IMR-90 (cell line): ENCODE measurements at regions not wholly inside any gene's neighbourhood (a gene's known extent, or its start where the extent isn't known, plus 50 kb on each side); places are given as distances from the start of the nearest gene placed in this dataset.

ENCODE experiments used
- ATAC-seq: fragments of 200-7000 bp; cut with Tn5 transposase; 2 replicates; pipeline ENCODE4 v1.9.1; 2020; ENCODE audit warnings: low read depth, mild to moderate bottlenecking, moderate library complexity
- BruUV-seq: library from RNA; stranded (reverse); fragments of 400-500 nt; replicated peaks from 2 replicates; lab custom pipeline; 2021; lab: Mats Ljungman, UMichigan
- CTCF ChIA-PET: fragments of 300-600 bp; formaldehyde crosslinking; extraction: SDS; loops from one replicate; lab custom pipeline; 2021; ENCODE audit warnings: antibody characterized with exemption; lab: Yijun Ruan, JAX
- POLR2A ChIA-PET: fragments of 300-600 bp; sonication (Branson Sonifier 250); formaldehyde crosslinking; loops from one replicate; lab custom pipeline; 2022; ENCODE audit warnings: antibody characterized with exemption; ENCODE audit not compliant: unreplicated experiment; lab: Charles Lee
- DNase-seq: peaks from one replicate; pipeline ENCODE4 v3.0.0; 2013
- H2AFZ ChIP-seq: replicated peaks from 2 replicates; pipeline ENCODE3; 2013; ENCODE audit warnings: low read length, mild to moderate bottlenecking; ENCODE audit not compliant: poor library complexity
- H2AK5ac ChIP-seq: 2 replicates; pipeline ENCODE4 v1.6.1; 2013; ENCODE audit warnings: low read depth, low read length, inconsistent platforms
- H2AK9ac ChIP-seq: replicated peaks from 2 replicates; pipeline ENCODE3; 2013; ENCODE audit warnings: mild to moderate bottlenecking, low read depth, low read length, moderate library complexity; ENCODE audit not compliant: poor library complexity
- H2BK120ac ChIP-seq: 2 replicates; pipeline ENCODE4 v1.6.1; 2013; ENCODE audit warnings: low read depth, low read length, inconsistent platforms
- H2BK15ac ChIP-seq: 3 replicates; pipeline ENCODE4 v1.6.1; 2013; ENCODE audit warnings: low read depth, low read length, inconsistent platforms
- H2BK20ac ChIP-seq: 2 replicates; pipeline ENCODE4 v1.6.1; 2013; ENCODE audit warnings: low read depth, mild to moderate bottlenecking, inconsistent platforms, low read length, moderate library complexity
- H2BK5ac ChIP-seq: 2 replicates; pipeline ENCODE4 v1.6.1; 2013; ENCODE audit warnings: mild to moderate bottlenecking, low read depth, low read length, inconsistent platforms; ENCODE audit not compliant: poor library complexity, severe bottlenecking
- H3K14ac ChIP-seq: replicated peaks from 2 replicates; pipeline ENCODE4 v1.6.1; 2013; ENCODE audit warnings: low read depth, low read length, inconsistent platforms
- H3K18ac ChIP-seq: 2 replicates; pipeline ENCODE4 v1.6.1; 2013; ENCODE audit warnings: low read depth, low read length, control low read depth
- H3K23ac ChIP-seq: 2 replicates; pipeline ENCODE4 v1.6.1; 2013; ENCODE audit warnings: low read depth, low read length, inconsistent platforms
- H3K27ac ChIP-seq: 2 replicates; pipeline ENCODE4 v1.5.1; 2013; ENCODE audit warnings: mild to moderate bottlenecking, control low read depth, low read length; ENCODE audit not compliant: insufficient read depth
- H3K27me3 ChIP-seq: 2 replicates; pipeline ENCODE4 v1.6.1; 2013; ENCODE audit warnings: low read length; ENCODE audit not compliant: control insufficient read depth, insufficient read depth
- H3K36me3 ChIP-seq: 2 replicates; pipeline ENCODE4 v1.6.1; 2013; ENCODE audit warnings: low read length, mixed read lengths; ENCODE audit not compliant: control insufficient read depth, insufficient read depth
- H3K4ac ChIP-seq: 2 replicates; pipeline ENCODE4 v1.6.1; 2013; ENCODE audit warnings: low read depth, low read length, inconsistent platforms
- H3K4me1 ChIP-seq: 2 replicates; pipeline ENCODE4 v1.6.1; 2013; ENCODE audit warnings: low read length, mixed read lengths; ENCODE audit not compliant: control insufficient read depth, insufficient read depth
- H3K4me2 ChIP-seq: 2 replicates; pipeline ENCODE4 v1.6.1; 2013; ENCODE audit warnings: low read depth, mild to moderate bottlenecking, control low read depth, low read length, moderate library complexity
- H3K4me3 ChIP-seq: 2 replicates; pipeline ENCODE4 v1.5.1; 2013; ENCODE audit warnings: low read depth, mild to moderate bottlenecking, control low read depth, low read length, moderate library complexity; ENCODE audit not compliant: insufficient read depth
- H3K56ac ChIP-seq: 2 replicates; pipeline ENCODE4 v1.6.1; 2013; ENCODE audit warnings: low read length, inconsistent platforms; ENCODE audit not compliant: insufficient read depth; ENCODE audit errors: extremely low read depth
- H3K79me1 ChIP-seq, 2 experiments: 2 replicates each; pipeline ENCODE4 v1.6.1; 2013; ENCODE audit warnings: low read length in 2 of 2, inconsistent platforms in 1 of 2, low read depth in 1 of 2
- H3K9ac ChIP-seq: 2 replicates; pipeline ENCODE4 v1.6.1; 2013; ENCODE audit warnings: low read depth, low read length, control low read depth
- H3K9me1 ChIP-seq: 2 replicates; pipeline ENCODE4 v1.6.1; 2013; ENCODE audit warnings: low read length, inconsistent platforms; ENCODE audit not compliant: insufficient read depth
- H3K9me3 ChIP-seq: 2 replicates; pipeline ENCODE4 v1.6.1; 2013; ENCODE audit warnings: low read length; ENCODE audit not compliant: control insufficient read depth, insufficient read depth
- H4K20me1 ChIP-seq: 2 replicates; pipeline ENCODE4 v1.6.1; 2013; ENCODE audit warnings: low read length, inconsistent platforms; ENCODE audit not compliant: insufficient read depth
- H4K5ac ChIP-seq: 2 replicates; pipeline ENCODE4 v1.6.1; 2013; ENCODE audit warnings: mild to moderate bottlenecking, low read depth, low read length, control low read depth
- H4K8ac ChIP-seq, 2 experiments: 2 replicates each; pipeline ENCODE4 v1.6.1; 2013; ENCODE audit warnings: low read depth in 2 of 2, low read length in 2 of 2, control low read depth in 1 of 2, inconsistent platforms in 1 of 2
- H4K91ac ChIP-seq: 2 replicates; pipeline ENCODE4 v1.6.1; 2013; ENCODE audit warnings: low read depth, low read length, inconsistent platforms; ENCODE audit not compliant: insufficient read depth
- BHLHE40 ChIP-seq: fragments of 150-350 bp; IDR thresholded peaks from 2 replicates; pipeline ENCODE4 v1.6.1; 2016; ENCODE audit warnings: mild to moderate bottlenecking, low read depth, low read length
- CEBPB ChIP-seq: IDR thresholded peaks from 2 replicates; pipeline ENCODE4 v1.6.1; 2012; ENCODE audit warnings: low read depth, low read length, improper control_type of control experiment
- CHD1 ChIP-seq: IDR thresholded peaks from 2 replicates; pipeline ENCODE4 v1.6.1; 2012; ENCODE audit warnings: low read depth, low read length, improper control_type of control experiment
- CTCF ChIP-seq: conservative IDR thresholded peaks from 2 replicates; pipeline ENCODE4 v1.5.1; 2012; ENCODE audit warnings: mild to moderate bottlenecking, low read depth, low read length, improper control_type of control experiment
- ELK1 ChIP-seq: fragments of 150-350 bp; IDR thresholded peaks from 2 replicates; pipeline ENCODE4 v1.6.1; 2016; ENCODE audit warnings: low read depth, mild to moderate bottlenecking, low read length, moderate library complexity, borderline replicate concordance
- FOS ChIP-seq: fragments of 150-350 bp; IDR thresholded peaks from 2 replicates; pipeline ENCODE4 v1.6.1; 2016; ENCODE audit warnings: low read depth, low read length
- MAFK ChIP-seq: IDR thresholded peaks from 2 replicates; pipeline ENCODE4 v1.6.1; 2012; ENCODE audit warnings: low read depth, low read length, improper control_type of control experiment
- MAZ ChIP-seq: IDR thresholded peaks from 2 replicates; pipeline ENCODE4 v1.6.1; 2012; ENCODE audit warnings: low read depth, mild to moderate bottlenecking, low read length, improper control_type of control experiment, moderate library complexity, borderline replicate concordance
- MXI1 ChIP-seq: IDR thresholded peaks from 2 replicates; pipeline ENCODE4 v1.6.1; 2012; ENCODE audit warnings: low read depth, mild to moderate bottlenecking, low read length, moderate library complexity, borderline replicate concordance
- NFE2L2 ChIP-seq: fragments of 150-350 bp; IDR thresholded peaks from 2 replicates; pipeline ENCODE4 v1.6.1; 2016; ENCODE audit warnings: low read depth, mild to moderate bottlenecking, low read length
- POLR2A ChIP-seq: IDR thresholded peaks from 2 replicates; pipeline ENCODE4 v1.6.1; 2012; ENCODE audit warnings: mild to moderate bottlenecking, low read depth, low read length
- RAD21 ChIP-seq: IDR thresholded peaks from 2 replicates; pipeline ENCODE4 v1.6.1; 2012; ENCODE audit warnings: low read length, improper control_type of control experiment
- RCOR1 ChIP-seq: IDR thresholded peaks from 2 replicates; pipeline ENCODE4 v1.6.1; 2012; ENCODE audit warnings: mild to moderate bottlenecking, low read length, improper control_type of control experiment; ENCODE audit not compliant: insufficient replicate concordance
- RFX5 ChIP-seq: IDR thresholded peaks from 2 replicates; pipeline ENCODE4 v1.8.0; 2012; ENCODE audit warnings: low read depth, mild to moderate bottlenecking, low read length, moderate library complexity
- SMC3 ChIP-seq: fragments of 150-350 bp; IDR thresholded peaks from 2 replicates; pipeline ENCODE4 v1.6.1; 2016; ENCODE audit warnings: low read depth, mild to moderate bottlenecking, antibody characterized with exemption, low read length, moderate library complexity
- USF2 ChIP-seq: fragments of 150-350 bp; IDR thresholded peaks from 2 replicates; pipeline ENCODE4 v1.6.1; 2017; ENCODE audit warnings: mild to moderate bottlenecking, antibody characterized with exemption, low read length, low read depth
- WGBS, 2 experiments: methylation state at CpG; one replicate each; pipeline versions ENCODE4 v1.1.5 to v1.1.7; 2013; ENCODE audit warnings: missing lambda C conversion rate in 2 of 2; ENCODE audit not compliant: insufficient read length in 1 of 2; ENCODE audit errors: extremely low coverage in 2 of 2; 5-methylcytosine and 5-hydroxymethylcytosine counted together
- dilution Hi-C: fragments of 300-500 bp; cut with HindIII; formaldehyde crosslinking; loops from one replicate; pipeline ENCODE4 v1.14.3; 2018; ENCODE audit warnings: low sequenced_read_pairs; ENCODE audit not compliant: unreplicated experiment
- in situ Hi-C: fragments of 300-500 bp; cut with MboI; formaldehyde crosslinking; loops from 3 replicates; pipeline ENCODE4 v1.14.3; 2019; ENCODE audit warnings: low sequenced_read_pairs, inconsistent platforms, mixed read lengths
- intact Hi-C: fragments of 100-400 bp; cut with micrococcal nuclease; formaldehyde crosslinking; loops from 2 replicates; pipeline ENCODE4 v1.10.0; 2022

GRCh38 chr3:6315906-6316305 lies 545.0 kb upstream of the GRM7 start:
- H4K8ac ChIP-seq = no peak overlapping the region
- no peaks in the 10 kb centered on the region for H3K79me1 ChIP-seq
- no peak overlapping the region for H4K91ac ChIP-seq
- no peaks in the 10 kb centered on the region for H3K9me1 ChIP-seq
- in situ Hi-C loops = no loop called here
- no peak for TF ChIP-seq FOS
- no peak for TF ChIP-seq BHLHE40
- TF ChIP-seq CEBPB = no peak
- TF ChIP-seq CHD1 = no peak
- TF ChIP-seq ELK1 = no peak
- TF ChIP-seq MXI1 = no peak
- no peak for TF ChIP-seq NFE2L2
- no peak for TF ChIP-seq MAZ
- TF ChIP-seq RAD21 = no peak
- TF ChIP-seq USF2 = no peak
- no peak for TF ChIP-seq CTCF
- TF ChIP-seq RFX5 = no peak
- TF ChIP-seq RCOR1 = no peak
- no peak for TF ChIP-seq MAFK
- no peak for TF ChIP-seq POLR2A
- no peak for TF ChIP-seq SMC3
- no peak overlapping the region for H3K4me3 ChIP-seq
- H3K9me3 ChIP-seq = peaks cover 2% of the 10 kb centered on the region; the same call in 1 of the 2 replicates
- H2AFZ ChIP-seq = no peak overlapping the region
- no peak for DNase-seq
- no peak for ATAC-seq
- no peak overlapping the region for H3K4me2 ChIP-seq
- no peaks in the 10 kb centered on the region for H3K4me1 ChIP-seq
- no peak overlapping the region for H3K23ac ChIP-seq
- H2AK5ac ChIP-seq = no peak overlapping the region
- no CpG with 5 or more reads among the region's 4 CpGs for WGBS, 2 experiments
- H3K4ac ChIP-seq = no peak overlapping the region
- no peak overlapping the region for H2BK15ac ChIP-seq
- H3K56ac ChIP-seq = no peak overlapping the region
- no peak overlapping the region for H3K27ac ChIP-seq
- no peak overlapping the region for H2AK9ac ChIP-seq
- intact Hi-C loops = no loop called here
- ChIA-PET POLR2A (no interaction called here), CTCF (no interaction called here)
- no peak overlapping the region for H2BK20ac ChIP-seq
- no peaks in the 10 kb centered on the region for H3K36me3 ChIP-seq
- no peak overlapping the region for H4K5ac ChIP-seq
- H3K27me3 ChIP-seq = no peaks in the 10 kb centered on the region
- H3K18ac ChIP-seq = no peak overlapping the region
- H4K20me1 ChIP-seq = no peaks in the 10 kb centered on the region
- no peak overlapping the region for H2BK5ac ChIP-seq
- no peak overlapping the region for H2BK120ac ChIP-seq
- H3K14ac ChIP-seq = no peak overlapping the region
- no peak overlapping the region for H3K9ac ChIP-seq
- dilution Hi-C loops = no loop called here
- no TSS peak for BruUV-seq
